Neural crest cell (in vitro differentiated cells): ENCODE measurements at regions not wholly inside any gene's neighbourhood (a gene's known extent, or its start where the extent isn't known, plus 50 kb on each side); places are given as distances from the start of the nearest gene placed in this dataset.

Experiments used
- DNase-seq: peaks from one replicate; pipeline ENCODE4 v3.0.0; 2021; ENCODE audit warnings: low read depth, mixed read lengths, low spot score
- H3K27ac Mint-ChIP-seq: one replicate; pipeline ENCODE4 v1.8.0; 2021; ENCODE audit warnings: mild to moderate bottlenecking, mixed read lengths; ENCODE audit not compliant: unreplicated experiment
- H3K27me3 Mint-ChIP-seq: 2 replicates; pipeline ENCODE4 v1.8.0; 2021; ENCODE audit warnings: low read depth, mild to moderate bottlenecking, mixed read lengths
- H3K36me3 Mint-ChIP-seq: 2 replicates; pipeline ENCODE4 v1.8.0; 2021; ENCODE audit warnings: low read depth, mild to moderate bottlenecking, mixed read lengths
- H3K4me1 Mint-ChIP-seq: 2 replicates; pipeline ENCODE4 v1.8.0; 2021; ENCODE audit warnings: mixed read lengths
- H3K4me3 Mint-ChIP-seq: one replicate; pipeline ENCODE4 v1.8.0; 2021; ENCODE audit warnings: mild to moderate bottlenecking, mixed read lengths
- H3K9me3 Mint-ChIP-seq: 2 replicates; pipeline ENCODE4 v1.8.0; 2021; ENCODE audit warnings: mixed read lengths
- TF ChIP-seq, protein P1 (sequence below): fragments of 200-600 bp; sonication (generic); conservative IDR thresholded peaks from 2 replicates; pipeline ENCODE4 v1.5.0; 2021; ENCODE audit warnings: antibody characterized with exemption, mild to moderate bottlenecking

DNA sequence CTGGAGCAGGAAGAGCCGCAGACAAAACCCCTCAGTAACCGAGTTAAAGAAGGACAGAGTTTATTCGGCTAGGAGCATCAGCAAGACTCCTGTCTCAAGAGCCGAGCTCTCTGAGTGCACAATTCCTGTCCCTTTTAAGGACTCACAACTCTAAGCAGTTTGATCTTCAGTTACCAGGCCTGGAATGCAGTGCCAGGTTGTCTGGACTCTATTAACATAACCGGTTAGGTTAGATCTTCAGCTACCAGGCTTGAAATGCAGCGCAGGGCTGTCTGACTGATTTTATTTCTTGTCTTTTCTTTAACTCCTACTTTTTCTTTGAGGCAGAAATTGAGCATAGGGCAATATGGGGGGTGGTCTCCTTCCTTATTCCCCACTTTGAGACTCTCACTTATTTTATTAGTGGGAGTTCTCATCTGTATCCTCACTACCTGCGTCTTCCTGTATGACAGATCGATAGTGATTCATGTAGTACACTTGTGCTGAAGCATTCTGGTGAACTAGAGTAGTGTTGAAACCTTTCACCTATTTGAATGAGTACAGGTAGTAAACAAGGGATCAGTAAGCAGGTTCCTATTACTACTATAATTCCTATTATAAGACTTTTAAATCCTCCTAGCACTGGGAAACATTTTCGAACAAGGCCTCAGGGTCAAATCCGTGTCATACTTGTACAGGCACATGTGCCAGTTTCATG, 325.0 kb downstream of the CGGBP1 start:
- Mint-ChIP-seq H3K4me1 (peaks cover 3% of the 10 kb centered on the region), H3K27me3 (no peaks in the 10 kb centered on the region), H3K27ac (no peak overlapping the region)

DNA sequence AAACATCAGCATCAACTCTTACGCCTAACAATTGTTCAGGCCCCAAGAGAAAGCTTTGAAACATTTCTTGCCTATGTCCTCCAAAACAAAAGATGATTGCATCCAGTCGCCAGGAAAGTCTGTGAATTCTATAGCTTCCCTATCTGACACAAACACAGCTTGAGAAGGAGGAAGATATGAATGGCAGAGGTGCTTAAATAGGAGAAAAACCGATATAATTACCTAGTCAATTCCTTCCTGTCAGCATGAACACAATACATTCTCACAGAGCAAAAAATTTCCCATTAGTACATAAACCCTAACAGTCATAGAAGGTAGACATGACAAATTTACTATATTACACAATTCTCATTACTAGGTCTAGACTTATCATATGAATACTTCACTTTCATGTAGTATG, 326.5 kb downstream of the CGGBP1 start:
- Mint-ChIP-seq H3K9me3 (no peaks in the 10 kb centered on the region), H3K4me3 (no peak overlapping the region), H3K36me3 (no peaks in the 10 kb centered on the region), H3K27me3 (no peaks in the 10 kb centered on the region), H3K4me1 (peaks cover 3% of the 10 kb centered on the region), H3K27ac (no peak overlapping the region)
- TF ChIP-seq, protein P1, sequence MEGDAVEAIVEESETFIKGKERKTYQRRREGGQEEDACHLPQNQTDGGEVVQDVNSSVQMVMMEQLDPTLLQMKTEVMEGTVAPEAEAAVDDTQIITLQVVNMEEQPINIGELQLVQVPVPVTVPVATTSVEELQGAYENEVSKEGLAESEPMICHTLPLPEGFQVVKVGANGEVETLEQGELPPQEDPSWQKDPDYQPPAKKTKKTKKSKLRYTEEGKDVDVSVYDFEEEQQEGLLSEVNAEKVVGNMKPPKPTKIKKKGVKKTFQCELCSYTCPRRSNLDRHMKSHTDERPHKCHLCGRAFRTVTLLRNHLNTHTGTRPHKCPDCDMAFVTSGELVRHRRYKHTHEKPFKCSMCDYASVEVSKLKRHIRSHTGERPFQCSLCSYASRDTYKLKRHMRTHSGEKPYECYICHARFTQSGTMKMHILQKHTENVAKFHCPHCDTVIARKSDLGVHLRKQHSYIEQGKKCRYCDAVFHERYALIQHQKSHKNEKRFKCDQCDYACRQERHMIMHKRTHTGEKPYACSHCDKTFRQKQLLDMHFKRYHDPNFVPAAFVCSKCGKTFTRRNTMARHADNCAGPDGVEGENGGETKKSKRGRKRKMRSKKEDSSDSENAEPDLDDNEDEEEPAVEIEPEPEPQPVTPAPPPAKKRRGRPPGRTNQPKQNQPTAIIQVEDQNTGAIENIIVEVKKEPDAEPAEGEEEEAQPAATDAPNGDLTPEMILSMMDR, result no peak
- no peak for DNase-seq

More for the DNA sequence above, 325.0 kb downstream of the CGGBP1 start:
- Mint-ChIP-seq H3K9me3 (no peaks in the 10 kb centered on the region), H3K4me3 (no peak overlapping the region), H3K36me3 (no peaks in the 10 kb centered on the region)
- DNase-seq, result no peak
- TF ChIP-seq, protein P1, result no peak

DNA sequence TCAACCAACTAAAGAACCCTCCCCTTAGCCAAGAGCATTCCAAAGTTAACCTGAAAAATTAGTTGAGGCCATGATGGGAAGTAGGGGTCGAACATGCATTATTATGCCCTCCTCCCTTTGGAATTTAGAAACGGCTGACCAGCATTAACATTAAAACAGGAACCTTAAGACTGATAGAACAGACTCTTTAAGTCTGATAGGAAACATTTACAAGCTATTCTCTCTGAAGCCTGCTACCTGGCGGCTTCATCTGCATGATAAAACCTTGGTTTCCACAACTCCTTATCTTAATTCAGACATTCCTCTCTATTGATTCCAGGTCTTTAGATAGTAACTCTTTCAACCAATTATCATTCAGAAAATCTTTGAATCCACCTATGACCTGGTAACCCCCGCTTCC, 331.0 kb downstream of the CGGBP1 start:
- H3K27me3 Mint-ChIP-seq, result no peaks in the 10 kb centered on the region
- peaks cover 3% of the 10 kb centered on the region for H3K4me1 Mint-ChIP-seq
- DNase-seq, result no peak
- no peak overlapping the region for H3K27ac Mint-ChIP-seq
- H3K36me3 Mint-ChIP-seq, result no peaks in the 10 kb centered on the region
- peaks cover 2% of the 10 kb centered on the region for H3K9me3 Mint-ChIP-seq
- TF ChIP-seq, protein P1, result no peak
- no peak overlapping the region for H3K4me3 Mint-ChIP-seq

DNA sequence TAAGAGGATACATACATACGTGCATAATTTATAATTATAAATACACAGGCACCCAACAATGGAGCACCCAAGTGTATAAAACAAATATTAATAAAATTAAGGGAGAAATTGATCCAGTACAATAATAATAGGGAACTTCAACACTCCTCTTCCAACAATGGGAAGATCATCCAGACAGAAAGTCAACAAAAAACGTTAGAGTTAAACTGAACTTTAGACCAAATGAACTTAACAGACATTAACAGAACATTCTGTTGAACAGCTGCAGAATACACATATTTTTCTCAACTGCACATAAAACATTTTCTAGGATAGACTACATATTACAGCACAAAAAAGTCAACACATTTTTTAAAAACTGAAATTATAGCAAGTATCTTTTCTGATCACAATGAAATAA, 339.7 kb downstream of the CGGBP1 start:
- H3K4me3 Mint-ChIP-seq, result no peak overlapping the region
- peaks cover 13% of the 10 kb centered on the region for H3K9me3 Mint-ChIP-seq
- DNase-seq, result no peak
- no peak overlapping the region for H3K27ac Mint-ChIP-seq
- H3K4me1 Mint-ChIP-seq, result peaks cover 6% of the 10 kb centered on the region
- TF ChIP-seq, protein P1, result no peak
- H3K27me3 Mint-ChIP-seq, result no peaks in the 10 kb centered on the region
- no peaks in the 10 kb centered on the region for H3K36me3 Mint-ChIP-seq

DNA sequence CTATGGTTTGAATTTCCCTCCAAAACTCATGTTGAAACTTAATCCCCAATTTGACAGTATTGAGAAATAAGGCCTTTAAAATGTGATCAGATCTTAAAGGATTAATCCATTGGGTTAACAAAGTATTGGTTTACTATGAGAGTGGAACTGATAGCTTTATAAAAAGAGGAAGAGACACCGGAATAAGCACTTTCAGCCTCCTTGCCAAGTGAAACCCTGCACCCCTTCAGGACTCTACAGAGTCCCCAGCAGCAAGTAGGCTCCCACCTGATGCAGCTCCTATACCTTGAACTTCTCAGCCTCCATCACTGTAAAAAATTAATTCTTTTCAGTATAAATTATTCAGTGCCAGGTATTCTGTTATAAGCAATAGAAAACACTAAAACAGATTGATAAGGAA, 348.3 kb downstream of the CGGBP1 start:
- no peak overlapping the region for H3K27ac Mint-ChIP-seq
- no peaks in the 10 kb centered on the region for H3K36me3 Mint-ChIP-seq
- no peak overlapping the region for H3K4me3 Mint-ChIP-seq
- H3K9me3 Mint-ChIP-seq, result peaks cover 9% of the 10 kb centered on the region
- TF ChIP-seq, protein P1, result no peak
- DNase-seq, result no peak
- no peaks in the 10 kb centered on the region for H3K27me3 Mint-ChIP-seq
- no peaks in the 10 kb centered on the region for H3K4me1 Mint-ChIP-seq
